ENCODE measurements at regions not wholly inside any gene's neighbourhood (a gene's known extent, or its start where the extent isn't known, plus 50 kb on each side); places are given as distances from the start of the nearest gene placed in this dataset.

DNA sequence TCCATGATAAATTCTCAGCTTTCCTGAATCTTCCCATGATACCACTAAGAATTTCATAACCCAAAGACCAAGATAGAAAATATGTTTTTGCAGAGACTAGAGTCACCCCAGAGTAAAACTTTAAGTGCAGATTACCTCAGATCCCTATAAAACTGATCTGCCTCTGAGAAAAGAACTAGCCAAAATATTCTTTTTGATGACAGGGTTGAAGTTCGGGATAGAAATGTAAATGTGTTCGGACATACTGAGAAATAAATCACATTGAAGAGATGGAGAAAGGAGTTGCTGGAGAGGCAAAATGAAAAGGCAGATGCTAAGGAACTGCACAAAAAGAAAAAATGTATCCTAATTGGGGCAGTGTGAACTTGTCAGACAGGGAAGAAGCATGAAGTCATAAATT is 501.8 kb downstream of the ANKRD50 start:
- no peaks in the 10 kb centered on the region for H3K36me3 ChIP-seq (ENCODE audit: control insufficient read depth, insufficient read depth, low read length)
- no peak overlapping the region for H3K27ac ChIP-seq (ENCODE audit: low read depth, low read length, severe bottlenecking)
- no peaks in the 10 kb centered on the region for H3K9me3 ChIP-seq (ENCODE audit: control insufficient read depth, low read length)
- no peak overlapping the region for H3K4me3 ChIP-seq (ENCODE audit: extremely low read depth, insufficient read depth, low read length, poor library complexity, severe bottlenecking)
- no peaks in the 10 kb centered on the region for H3K4me1 ChIP-seq (ENCODE audit: control insufficient read depth, insufficient read depth, low read length, poor library complexity, severe bottlenecking)
- 90 to 97% methylated on average over 2 of the region's 2 CpGs for WGBS, 2 experiments (ENCODE audit: insufficient coverage in 2 of 2)

DNA sequence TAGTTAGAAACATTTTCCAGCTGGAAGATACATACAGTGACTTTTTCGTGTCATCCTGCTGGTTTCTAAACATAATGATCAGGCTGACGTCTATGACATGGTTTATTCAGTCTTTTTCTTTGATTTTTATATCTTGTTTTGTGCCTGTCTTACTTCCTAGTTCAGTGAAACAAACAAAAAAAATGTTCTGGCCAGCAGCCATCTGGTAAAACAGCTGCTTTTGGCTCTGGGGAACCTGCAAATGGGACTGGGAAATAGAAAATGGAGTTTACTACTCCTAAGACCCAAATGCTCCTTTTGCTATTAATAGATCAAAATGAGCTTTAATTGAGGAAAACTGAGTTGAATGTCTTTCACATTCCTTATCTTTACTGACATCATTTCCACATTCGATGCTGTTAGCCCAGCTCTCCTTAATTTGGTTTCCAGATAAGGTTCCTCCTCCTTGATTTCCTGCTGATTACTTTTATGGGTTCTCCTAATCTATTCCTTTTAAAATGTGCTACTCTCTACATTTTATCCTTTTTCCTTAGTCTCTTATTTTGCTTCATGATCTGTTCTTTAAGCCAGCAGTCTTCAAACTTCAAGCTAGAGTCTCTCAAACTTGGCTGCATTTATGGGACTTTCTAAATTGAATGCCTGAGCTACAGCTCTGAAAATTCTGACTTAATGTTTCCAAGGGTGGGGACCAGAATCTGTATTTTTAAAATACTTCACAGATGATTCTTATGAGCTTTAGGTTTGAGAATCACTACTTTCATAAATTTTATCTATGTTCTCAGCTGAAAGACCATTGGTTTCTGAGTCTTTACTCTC is 499.5 kb downstream of the ANKRD50 start:
- H3K4me3 ChIP-seq (ENCODE audit: extremely low read depth, insufficient read depth, low read length, poor library complexity, severe bottlenecking): no peak overlapping the region
- 25 to 75% methylated on average over 1 to 2 of the region's 3 CpGs for WGBS, 2 experiments (ENCODE audit: insufficient coverage in 2 of 2)
- peak overlapping the region; percentile 11 for H3K27ac ChIP-seq (ENCODE audit: low read depth, low read length, severe bottlenecking)
- H3K9me3 ChIP-seq (ENCODE audit: control insufficient read depth, low read length): no peaks in the 10 kb centered on the region
- no peaks in the 10 kb centered on the region for H3K36me3 ChIP-seq (ENCODE audit: control insufficient read depth, insufficient read depth, low read length)
- H3K4me1 ChIP-seq (ENCODE audit: control insufficient read depth, insufficient read depth, low read length, poor library complexity, severe bottlenecking): no peaks in the 10 kb centered on the region

- Histone ChIP-seq H3K9me3 (ENCODE audit: control insufficient read depth, low read length) (peaks cover 7% of the 10 kb centered on the region), H3K36me3 (ENCODE audit: control insufficient read depth, insufficient read depth, low read length) (no peaks in the 10 kb centered on the region), H3K4me3 (ENCODE audit: extremely low read depth, insufficient read depth, low read length, poor library complexity, severe bottlenecking) (no peak overlapping the region), H3K4me1 (ENCODE audit: control insufficient read depth, insufficient read depth, low read length, poor library complexity, severe bottlenecking) (no peaks in the 10 kb centered on the region), H3K27ac (ENCODE audit: low read depth, low read length, severe bottlenecking) (no peak overlapping the region)
- WGBS, 2 experiments (ENCODE audit: insufficient coverage in 2 of 2): 100% methylated on average over 1 of the region's 1 CpG; no CpG with 5 or more reads in 1 of the 2 experiments
Observed at GRCh38 chr4:124219389-124219788, 493.1 kb downstream of the ANKRD50 start.

GRCh38 chr4:124224256-124224655 is 488.3 kb downstream of the ANKRD50 start:
- H3K27ac ChIP-seq (ENCODE audit: low read depth, low read length, severe bottlenecking): no peak overlapping the region
- 88% methylated on average over 1 of the region's 1 CpG; no CpG with 5 or more reads in 1 of the 2 experiments for WGBS, 2 experiments (ENCODE audit: insufficient coverage in 2 of 2)
- no peak overlapping the region for H3K4me3 ChIP-seq (ENCODE audit: extremely low read depth, insufficient read depth, low read length, poor library complexity, severe bottlenecking)
- H3K9me3 ChIP-seq (ENCODE audit: control insufficient read depth, low read length): peaks cover 7% of the 10 kb centered on the region
- no peaks in the 10 kb centered on the region for H3K36me3 ChIP-seq (ENCODE audit: control insufficient read depth, insufficient read depth, low read length)
- no peaks in the 10 kb centered on the region for H3K4me1 ChIP-seq (ENCODE audit: control insufficient read depth, insufficient read depth, low read length, poor library complexity, severe bottlenecking)

DNA sequence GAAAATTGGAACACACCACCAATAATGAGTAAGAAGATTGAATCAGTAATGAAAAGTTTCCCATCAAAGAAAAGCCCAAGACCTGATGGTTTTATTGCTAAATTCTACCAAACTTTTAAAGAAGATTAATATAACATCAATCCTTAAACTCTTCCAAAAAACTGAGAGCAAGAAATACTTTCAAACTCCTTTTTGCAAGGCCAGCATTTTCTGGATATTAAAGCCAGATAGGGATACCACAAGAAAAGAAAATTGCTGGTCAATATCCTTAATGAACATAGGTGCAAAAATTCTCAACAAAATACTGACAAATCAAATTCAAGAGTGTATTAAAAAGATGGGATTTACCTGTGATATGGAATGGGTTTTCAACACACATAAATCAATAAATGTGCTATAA is 484.6 kb downstream of the ANKRD50 start:
- H3K4me1 ChIP-seq (ENCODE audit: control insufficient read depth, insufficient read depth, low read length, poor library complexity, severe bottlenecking): no peaks in the 10 kb centered on the region
- no peak overlapping the region for H3K27ac ChIP-seq (ENCODE audit: low read depth, low read length, severe bottlenecking)
- H3K9me3 ChIP-seq (ENCODE audit: control insufficient read depth, low read length): no peaks in the 10 kb centered on the region
- no peak overlapping the region for H3K4me3 ChIP-seq (ENCODE audit: extremely low read depth, insufficient read depth, low read length, poor library complexity, severe bottlenecking)
- H3K36me3 ChIP-seq (ENCODE audit: control insufficient read depth, insufficient read depth, low read length): no peaks in the 10 kb centered on the region

DNA sequence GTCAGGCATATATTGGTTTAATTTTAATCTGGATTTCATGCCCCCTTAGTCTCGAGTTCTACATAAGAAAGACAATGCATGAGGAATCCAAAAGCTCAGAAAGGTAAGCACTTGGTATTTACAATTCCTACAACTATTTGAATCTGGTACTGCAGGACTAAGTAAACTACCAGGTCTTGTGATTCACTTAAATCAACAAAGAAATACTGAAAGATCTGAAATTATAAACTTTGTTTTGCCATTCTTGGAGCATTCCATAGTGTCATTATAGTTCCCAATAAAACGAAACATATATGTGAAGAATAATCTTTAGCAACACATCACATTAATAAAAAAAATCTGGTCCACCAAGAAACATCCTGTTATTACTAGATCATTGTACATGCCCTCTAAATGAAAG is 482.3 kb downstream of the ANKRD50 start:
- H3K36me3 ChIP-seq (ENCODE audit: control insufficient read depth, insufficient read depth, low read length): no peaks in the 10 kb centered on the region
- no peak overlapping the region for H3K27ac ChIP-seq (ENCODE audit: low read depth, low read length, severe bottlenecking)
- WGBS, 2 experiments (ENCODE audit: insufficient coverage in 2 of 2): no CpG with 5 or more reads among the region's 2 CpGs
- H3K9me3 ChIP-seq (ENCODE audit: control insufficient read depth, low read length): no peaks in the 10 kb centered on the region
- H3K4me3 ChIP-seq (ENCODE audit: extremely low read depth, insufficient read depth, low read length, poor library complexity, severe bottlenecking): no peak overlapping the region
- no peaks in the 10 kb centered on the region for H3K4me1 ChIP-seq (ENCODE audit: control insufficient read depth, insufficient read depth, low read length, poor library complexity, severe bottlenecking)

GRCh38 chr4:124234771-124235170 is 477.8 kb downstream of the ANKRD50 start:
- Histone ChIP-seq H3K9me3 (ENCODE audit: control insufficient read depth, low read length) (no peaks in the 10 kb centered on the region), H3K36me3 (ENCODE audit: control insufficient read depth, insufficient read depth, low read length) (no peaks in the 10 kb centered on the region), H3K4me3 (ENCODE audit: extremely low read depth, insufficient read depth, low read length, poor library complexity, severe bottlenecking) (no peak overlapping the region), H3K4me1 (ENCODE audit: control insufficient read depth, insufficient read depth, low read length, poor library complexity, severe bottlenecking) (no peaks in the 10 kb centered on the region), H3K27ac (ENCODE audit: low read depth, low read length, severe bottlenecking) (no peak overlapping the region)
- WGBS, 2 experiments (ENCODE audit: insufficient coverage in 2 of 2): no CpG with 5 or more reads among the region's 2 CpGs

- no peaks in the 10 kb centered on the region for H3K9me3 ChIP-seq (ENCODE audit: control insufficient read depth, low read length)
- no peak overlapping the region for H3K27ac ChIP-seq (ENCODE audit: low read depth, low read length, severe bottlenecking)
- no peaks in the 10 kb centered on the region for H3K36me3 ChIP-seq (ENCODE audit: control insufficient read depth, insufficient read depth, low read length)
- no peak overlapping the region for H3K4me3 ChIP-seq (ENCODE audit: extremely low read depth, insufficient read depth, low read length, poor library complexity, severe bottlenecking)
- 80 to 90% methylated on average over 2 to 3 of the region's 3 CpGs for WGBS, 2 experiments (ENCODE audit: insufficient coverage in 2 of 2)
- no peaks in the 10 kb centered on the region for H3K4me1 ChIP-seq (ENCODE audit: control insufficient read depth, insufficient read depth, low read length, poor library complexity, severe bottlenecking)
Observed at GRCh38 chr4:124243671-124244366, 468.7 kb downstream of the ANKRD50 start.

DNA sequence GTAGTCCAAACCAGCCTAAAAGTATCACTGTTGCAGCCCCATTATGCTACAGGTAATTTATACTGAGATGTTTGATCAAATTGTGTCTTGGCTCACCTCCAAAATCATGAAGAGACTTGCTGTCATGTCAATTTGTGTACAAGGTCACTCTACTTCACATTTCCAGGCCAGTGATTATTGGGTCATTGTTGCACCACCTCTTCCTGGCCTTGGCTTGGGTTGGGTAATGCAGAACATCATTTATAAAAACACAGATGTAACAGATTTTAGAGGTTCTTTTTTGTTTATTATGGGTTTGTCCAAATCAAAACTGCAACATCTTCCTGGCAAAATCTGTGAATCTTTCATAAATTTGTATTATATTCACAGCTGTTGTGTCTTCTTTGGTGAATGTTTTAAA is 459.5 kb downstream of the ANKRD50 start:
- Histone ChIP-seq H3K27ac (ENCODE audit: low read depth, low read length, severe bottlenecking) (no peak overlapping the region), H3K4me3 (ENCODE audit: extremely low read depth, insufficient read depth, low read length, poor library complexity, severe bottlenecking) (no peak overlapping the region), H3K4me1 (ENCODE audit: control insufficient read depth, insufficient read depth, low read length, poor library complexity, severe bottlenecking) (no peaks in the 10 kb centered on the region), H3K9me3 (ENCODE audit: control insufficient read depth, low read length) (no peaks in the 10 kb centered on the region), H3K36me3 (ENCODE audit: control insufficient read depth, insufficient read depth, low read length) (no peaks in the 10 kb centered on the region)

DNA sequence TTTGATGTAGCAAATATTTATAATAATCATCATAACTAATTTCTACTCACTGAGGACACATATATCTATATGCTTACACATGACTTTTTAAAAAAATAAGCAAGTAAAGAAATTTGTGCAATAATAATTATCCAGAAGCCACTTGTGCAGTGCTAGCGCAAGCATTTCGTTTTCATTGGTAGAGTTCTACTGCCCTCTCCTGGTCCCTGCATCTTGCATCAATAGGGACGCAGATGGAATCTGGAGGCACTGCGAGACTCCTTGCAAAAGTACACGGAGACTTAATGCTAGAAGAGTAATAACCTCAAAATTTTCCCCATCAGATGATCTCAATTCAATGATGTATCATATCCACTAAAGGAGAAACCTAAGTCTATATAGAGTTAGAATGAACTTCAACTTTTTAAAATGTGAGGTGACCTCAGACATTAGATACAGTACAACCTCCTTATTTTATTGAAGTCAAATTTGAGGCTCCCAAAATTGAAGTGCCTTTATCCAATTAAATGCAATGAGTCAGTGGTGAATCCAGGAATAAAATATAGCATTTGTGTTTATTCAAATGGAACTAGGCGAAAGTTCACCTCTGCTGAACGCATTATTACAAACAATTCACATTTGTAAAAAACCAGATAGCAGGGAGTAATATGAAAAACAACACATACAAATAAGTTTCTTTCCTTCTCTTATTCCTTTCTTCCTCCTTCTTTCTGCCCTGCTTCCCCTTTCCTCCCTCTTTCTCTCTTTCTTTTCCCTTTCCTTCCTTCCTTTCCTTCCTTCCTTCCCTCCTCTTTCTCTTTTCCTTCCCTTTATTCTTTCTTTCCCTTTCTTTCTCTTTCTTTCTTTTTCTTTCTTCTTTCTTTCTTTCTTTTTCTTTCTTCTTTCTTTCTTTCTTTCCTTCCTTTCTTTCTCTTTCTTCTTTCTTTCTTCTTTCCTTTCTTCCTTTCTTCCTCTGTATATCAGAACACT is 450.0 kb downstream of the ANKRD50 start:
- H3K4me1 ChIP-seq (ENCODE audit: control insufficient read depth, insufficient read depth, low read length, poor library complexity, severe bottlenecking): no peaks in the 10 kb centered on the region
- H3K9me3 ChIP-seq (ENCODE audit: control insufficient read depth, low read length): no peaks in the 10 kb centered on the region
- no peak overlapping the region for H3K4me3 ChIP-seq (ENCODE audit: extremely low read depth, insufficient read depth, low read length, poor library complexity, severe bottlenecking)
- H3K36me3 ChIP-seq (ENCODE audit: control insufficient read depth, insufficient read depth, low read length): no peaks in the 10 kb centered on the region
- no peak overlapping the region for H3K27ac ChIP-seq (ENCODE audit: low read depth, low read length, severe bottlenecking)
- WGBS, 2 experiments (ENCODE audit: insufficient coverage in 2 of 2): 10 to 13% methylated on average over 3 of the region's 7 CpGs
